CD4-positive, alpha-beta T cell (primary cell): ENCODE measurements at regions not wholly inside any gene's neighbourhood (a gene's known extent, or its start where the extent isn't known, plus 50 kb on each side); places are given as distances from the start of the nearest gene placed in this dataset.

Experiments used
- ATAC-seq: fragments of 200-7000 bp; cut with Tn5 transposase; one replicate; pipeline ENCODE4 v1.10.0; 2022; ENCODE audit warnings: mild to moderate bottlenecking; ENCODE audit not compliant: poor library complexity
- CTCF ChIA-PET: fragments of 350-600 bp; sonication (Branson Sonifier 250); formaldehyde crosslinking; loops from one replicate; lab custom pipeline; 2021; ENCODE audit warnings: antibody characterized with exemption, inconsistent platforms; lab: Charles Lee
- POLR2A ChIA-PET: fragments of 350-600 bp; sonication (Branson Sonifier 250); formaldehyde crosslinking; loops from one replicate; lab custom pipeline; 2021; ENCODE audit warnings: antibody characterized with exemption, inconsistent platforms; lab: Charles Lee
- DNase-seq, 14 experiments: peaks; one replicate each; pipeline ENCODE4 v3.0.0-alpha.2; 2013 to 2020; ENCODE audit warnings: mixed read lengths in 2 of 14
- H3K27ac ChIP-seq, 2 donors: one replicate each; pipeline versions ENCODE4 v1.5.1 to v1.7.0; 2013; ENCODE audit warnings: low read length in 2 of 2, low read depth in 1 of 2, mild to moderate bottlenecking in 1 of 2
- H3K27me3 ChIP-seq, 2 experiments: 1 replicate in 1 of 2; 2 replicates in 1 of 2; pipeline versions ENCODE4 v1.6.1 to v1.7.0; 2013; ENCODE audit warnings: low read length in 2 of 2, control low read depth in 1 of 2, mild to moderate bottlenecking in 1 of 2, moderate library complexity in 1 of 2; ENCODE audit not compliant: insufficient read depth in 2 of 2, control insufficient read depth in 1 of 2
- H3K36me3 ChIP-seq: one replicate; pipeline ENCODE4 v1.6.1; 2013; ENCODE audit warnings: low read length, control low read depth; ENCODE audit not compliant: insufficient read depth
- H3K4me1 ChIP-seq: one replicate; pipeline ENCODE4 v1.6.1; 2013; ENCODE audit warnings: low read length, control low read depth; ENCODE audit not compliant: insufficient read depth
- H3K4me3 ChIP-seq: one replicate; pipeline ENCODE4 v1.5.1; 2013; ENCODE audit warnings: mild to moderate bottlenecking, low read length, moderate library complexity
- H3K9me3 ChIP-seq, 2 experiments: 1 replicate in 1 of 2; 2 replicates in 1 of 2; pipeline versions ENCODE4 v1.6.1 to v1.7.0; 2013; ENCODE audit warnings: low read length in 2 of 2, mild to moderate bottlenecking in 2 of 2, control low read depth in 1 of 2, moderate library complexity in 1 of 2; ENCODE audit not compliant: control insufficient read depth in 1 of 2, insufficient read depth in 1 of 2
- H3K27ac Mint-ChIP-seq: one replicate; pipeline ENCODE4 v1.8.0; 2020; ENCODE audit warnings: mixed read lengths
- H3K27me3 Mint-ChIP-seq: one replicate; pipeline ENCODE4 v1.8.0; 2021; ENCODE audit warnings: mixed read lengths
- H3K36me3 Mint-ChIP-seq: one replicate; pipeline ENCODE4 v1.8.0; 2021; ENCODE audit warnings: low read depth, mixed read lengths
- H3K4me1 Mint-ChIP-seq: one replicate; pipeline ENCODE4 v1.8.0; 2021; ENCODE audit warnings: low read depth, mixed read lengths
- H3K4me3 Mint-ChIP-seq: one replicate; pipeline ENCODE4 v1.8.0; 2020; ENCODE audit warnings: mild to moderate bottlenecking, mixed read lengths
- H3K9me3 Mint-ChIP-seq: one replicate; pipeline ENCODE4 v1.8.0; 2020; ENCODE audit warnings: mixed read lengths
- intact Hi-C, 2 experiments: fragments of 100-400 bp; cut with DNase I in 1 of 2; cut with micrococcal nuclease in 1 of 2; formaldehyde crosslinking; loops; one replicate each; pipeline versions ENCODE4 v1.15.1 to v1.9.0; 2023 to 2025; cut with DNase I, micrococcal nuclease
- TF ChIP-seq, protein P1 (sequence below): fragments of 200-600 bp; IDR thresholded peaks from one replicate; pipeline ENCODE4 v1.8.0; 2022; ENCODE audit warnings: antibody characterized with exemption, mild to moderate bottlenecking

DNA sequence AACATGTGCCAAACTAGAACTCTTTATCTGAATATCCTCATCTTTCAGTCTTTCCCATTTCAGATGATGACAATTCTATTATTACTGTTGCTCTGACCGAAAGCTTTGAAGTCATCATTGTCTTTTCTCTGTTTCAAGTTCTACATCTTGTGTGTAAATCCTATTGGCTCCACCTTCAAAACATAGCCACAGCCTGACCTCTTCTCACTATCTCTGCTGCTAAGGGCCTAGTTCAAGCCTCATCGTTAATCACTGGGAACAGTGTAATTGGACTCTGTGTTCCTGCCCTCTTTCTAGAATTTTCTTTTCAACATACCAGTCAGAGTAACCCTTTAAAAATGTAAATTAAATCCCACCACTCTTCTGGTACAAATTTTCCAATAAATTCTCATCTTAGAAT lies 105.1 kb downstream of the OXSM start:
- Histone ChIP-seq H3K27ac (no peak overlapping the region), H3K36me3 (no peaks in the 10 kb centered on the region), H3K4me1 (no peaks in the 10 kb centered on the region), H3K4me3 (no peak overlapping the region), H3K9me3 (peaks cover 0 to 4% of the 10 kb centered on the region in 2 experiments), H3K27me3 (no peaks in the 10 kb centered on the region)
- CTCF ChIA-PET, result no interaction called here
- no peak for DNase-seq
- H3K4me1 Mint-ChIP-seq, result no peaks in the 10 kb centered on the region
- H3K27me3 Mint-ChIP-seq, result no peaks in the 10 kb centered on the region
- no peak for ATAC-seq
- no peaks in the 10 kb centered on the region for H3K9me3 Mint-ChIP-seq
- H3K4me3 Mint-ChIP-seq, result no peak overlapping the region
- intact Hi-C loops, result no loop called here
- POLR2A ChIA-PET, result no interaction called here
- H3K27ac Mint-ChIP-seq, result no peak overlapping the region
- H3K36me3 Mint-ChIP-seq, result no peaks in the 10 kb centered on the region
- TF ChIP-seq, protein P1, sequence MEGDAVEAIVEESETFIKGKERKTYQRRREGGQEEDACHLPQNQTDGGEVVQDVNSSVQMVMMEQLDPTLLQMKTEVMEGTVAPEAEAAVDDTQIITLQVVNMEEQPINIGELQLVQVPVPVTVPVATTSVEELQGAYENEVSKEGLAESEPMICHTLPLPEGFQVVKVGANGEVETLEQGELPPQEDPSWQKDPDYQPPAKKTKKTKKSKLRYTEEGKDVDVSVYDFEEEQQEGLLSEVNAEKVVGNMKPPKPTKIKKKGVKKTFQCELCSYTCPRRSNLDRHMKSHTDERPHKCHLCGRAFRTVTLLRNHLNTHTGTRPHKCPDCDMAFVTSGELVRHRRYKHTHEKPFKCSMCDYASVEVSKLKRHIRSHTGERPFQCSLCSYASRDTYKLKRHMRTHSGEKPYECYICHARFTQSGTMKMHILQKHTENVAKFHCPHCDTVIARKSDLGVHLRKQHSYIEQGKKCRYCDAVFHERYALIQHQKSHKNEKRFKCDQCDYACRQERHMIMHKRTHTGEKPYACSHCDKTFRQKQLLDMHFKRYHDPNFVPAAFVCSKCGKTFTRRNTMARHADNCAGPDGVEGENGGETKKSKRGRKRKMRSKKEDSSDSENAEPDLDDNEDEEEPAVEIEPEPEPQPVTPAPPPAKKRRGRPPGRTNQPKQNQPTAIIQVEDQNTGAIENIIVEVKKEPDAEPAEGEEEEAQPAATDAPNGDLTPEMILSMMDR, result no peak

DNA sequence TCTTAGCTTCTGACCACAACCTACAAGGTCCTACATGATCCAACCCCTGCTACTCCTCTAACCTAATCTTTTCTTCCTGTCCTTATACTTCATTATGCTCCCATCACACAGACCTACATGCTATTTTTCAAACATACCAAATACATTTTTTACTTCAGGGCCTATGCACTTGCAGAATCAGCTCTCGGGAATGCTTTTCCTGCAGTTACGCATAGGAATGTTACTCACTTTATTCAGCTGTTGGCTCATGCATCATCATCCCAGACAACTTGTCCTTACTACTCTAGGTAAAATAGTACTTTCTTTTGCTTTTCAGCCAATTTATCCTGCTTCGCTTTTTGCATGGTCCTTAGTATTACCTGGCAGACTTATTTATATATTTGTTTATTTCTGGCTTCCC lies 105.6 kb downstream of the OXSM start:
- Histone ChIP-seq H3K27me3 (no peaks in the 10 kb centered on the region), H3K27ac (no peak overlapping the region), H3K36me3 (no peaks in the 10 kb centered on the region), H3K9me3 (peaks cover 0 to 4% of the 10 kb centered on the region in 2 experiments), H3K4me1 (no peaks in the 10 kb centered on the region), H3K4me3 (no peak overlapping the region)
- ChIA-PET CTCF (interaction anchor here (0.5 kb wide), 1 partner anchor 41 kb away, joined by 3 read pairs; no protein-coding TSS in a partner anchor), POLR2A (no interaction called here)
- no peaks in the 10 kb centered on the region for H3K36me3 Mint-ChIP-seq
- H3K27me3 Mint-ChIP-seq, result no peaks in the 10 kb centered on the region
- H3K9me3 Mint-ChIP-seq, result no peaks in the 10 kb centered on the region
- ATAC-seq (no peak), DNase-seq (no peak)
- H3K4me1 Mint-ChIP-seq, result peaks cover 4% of the 10 kb centered on the region
- intact Hi-C loops, result no loop called here
- TF ChIP-seq, protein P1, result no peak
- no peak overlapping the region for H3K27ac Mint-ChIP-seq
- no peak overlapping the region for H3K4me3 Mint-ChIP-seq

DNA sequence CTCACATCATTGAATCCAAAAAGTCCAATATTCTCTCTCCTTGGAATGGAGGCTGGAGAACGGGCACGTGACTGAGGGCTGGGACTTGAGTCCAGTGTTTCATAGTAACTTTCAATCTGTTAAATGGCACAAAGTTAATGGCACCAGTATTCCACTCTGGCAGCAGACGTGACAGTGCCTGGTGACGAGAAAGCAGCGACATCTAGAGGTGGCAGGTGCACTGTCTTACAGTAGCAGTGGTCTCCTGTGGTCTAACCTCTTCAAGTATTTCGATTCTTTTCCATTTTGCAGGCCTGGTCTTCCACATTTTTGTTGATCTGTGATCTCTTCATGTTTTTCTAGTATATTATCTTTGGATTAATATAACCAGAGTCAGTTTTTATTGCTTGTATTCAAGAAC lies 107.1 kb downstream of the OXSM start:
- Mint-ChIP-seq H3K27ac (no peak overlapping the region), H3K4me3 (no peak overlapping the region), H3K9me3 (no peaks in the 10 kb centered on the region), H3K27me3 (no peaks in the 10 kb centered on the region), H3K4me1 (peaks cover 17% of the 10 kb centered on the region), H3K36me3 (no peaks in the 10 kb centered on the region)
- Histone ChIP-seq H3K27me3 (no peaks in the 10 kb centered on the region), H3K4me3 (no peak overlapping the region), H3K4me1 (no peaks in the 10 kb centered on the region), H3K36me3 (no peaks in the 10 kb centered on the region), H3K9me3 (peaks cover 0 to 4% of the 10 kb centered on the region in 2 experiments), H3K27ac (no peak overlapping the region)
- POLR2A ChIA-PET, result no interaction called here
- ATAC-seq (no peak), DNase-seq (no peak)
- intact Hi-C loops, result no loop called here
- TF ChIP-seq, protein P1, result no peak
- CTCF ChIA-PET, result no interaction called here
